D721Med (cell line): ENCODE measurements at regions not wholly inside any gene's neighbourhood (a gene's known extent, or its start where the extent isn't known, plus 50 kb on each side); places are given as distances from the start of the nearest gene placed in this dataset.

ENCODE experiments used
- DNase-seq: peaks from one replicate; pipeline ENCODE4 v3.0.0; 2011; ENCODE audit warnings: low spot score; ENCODE audit not compliant: insufficient read length
- FAIRE-seq: peaks from 2 replicates; lab custom pipeline; 2011; peaks lifted over from hg19 to GRCh38; lab: Jason Lieb, UNC
- CTCF ChIP-seq: IDR thresholded peaks from 2 replicates; pipeline ENCODE4 v1.5.1; 2012; ENCODE audit warnings: mild to moderate bottlenecking, control low read depth; ENCODE audit not compliant: insufficient read depth; ENCODE audit errors: missing control alignments

GRCh38 chr4:100306018-100306417, 115.8 kb upstream of the DDIT4L start:
- no peak for TF ChIP-seq CTCF
- no peak for DNase-seq
- FAIRE-seq = no peak

- DNase-seq (no peak), FAIRE-seq (no peak)
- no peak for TF ChIP-seq CTCF
Observed at GRCh38 chr4:100302061-100303026, 112.1 kb upstream of the DDIT4L start.

DNA sequence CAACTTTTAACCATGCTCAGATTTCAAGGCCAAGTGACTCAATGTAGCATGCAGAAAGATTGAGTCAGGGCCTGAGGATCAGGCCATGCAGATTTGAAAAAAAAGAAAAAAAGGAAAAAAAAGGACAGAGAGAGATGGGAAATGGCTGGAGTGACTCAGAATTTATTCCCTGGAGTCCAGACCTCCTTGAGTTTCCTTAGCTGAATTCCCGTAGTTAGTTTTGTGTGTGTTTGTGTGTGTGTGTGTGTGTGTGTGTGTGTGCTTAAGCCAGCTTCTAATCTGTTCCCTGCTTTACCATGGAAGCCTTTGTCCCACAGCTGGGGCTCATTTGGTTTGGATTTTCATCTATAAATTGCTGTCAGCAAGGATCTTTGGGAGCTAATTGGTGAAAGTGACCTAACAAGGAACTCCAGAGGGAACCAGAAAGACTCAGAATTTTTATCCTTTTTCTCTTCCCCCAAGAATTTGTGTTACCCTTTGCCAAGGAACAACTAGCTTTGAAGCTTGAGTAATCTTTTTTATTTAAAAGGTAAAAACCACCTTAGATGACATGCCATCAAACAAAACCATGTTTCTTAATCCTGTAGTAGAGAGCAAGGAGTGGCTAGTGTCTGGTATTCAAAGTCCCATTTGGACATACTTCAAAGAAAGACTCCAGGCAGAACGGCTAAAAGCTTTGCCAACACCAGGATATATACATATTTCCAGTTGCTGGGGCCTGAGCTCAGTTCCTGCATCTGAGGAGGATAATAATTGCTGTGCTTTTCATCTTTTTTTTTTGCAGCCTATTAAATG, 109.0 kb upstream of the DDIT4L start:
- FAIRE-seq (no peak), DNase-seq (no peak)
- no peak for TF ChIP-seq CTCF

DNA sequence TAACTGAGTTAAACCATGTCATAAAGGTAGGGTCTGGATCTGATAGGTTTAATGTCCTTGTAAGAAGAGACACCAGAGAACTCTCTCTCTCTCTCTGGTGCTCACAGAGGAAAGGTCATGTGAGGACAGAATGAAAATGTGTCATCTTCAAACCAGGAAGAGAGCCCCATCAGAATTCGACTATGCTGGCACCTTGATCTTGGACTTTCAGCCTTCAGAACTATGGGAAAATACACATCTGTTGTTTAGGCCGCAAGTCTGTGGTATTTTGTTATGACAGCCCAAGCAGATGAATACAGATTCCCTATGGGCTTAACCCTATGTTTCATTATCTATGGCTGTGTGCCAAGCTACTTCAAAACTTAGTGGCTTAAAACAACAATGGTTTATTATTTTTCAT, 105.5 kb upstream of the DDIT4L start:
- DNase-seq = no peak
- FAIRE-seq = no peak

DNA sequence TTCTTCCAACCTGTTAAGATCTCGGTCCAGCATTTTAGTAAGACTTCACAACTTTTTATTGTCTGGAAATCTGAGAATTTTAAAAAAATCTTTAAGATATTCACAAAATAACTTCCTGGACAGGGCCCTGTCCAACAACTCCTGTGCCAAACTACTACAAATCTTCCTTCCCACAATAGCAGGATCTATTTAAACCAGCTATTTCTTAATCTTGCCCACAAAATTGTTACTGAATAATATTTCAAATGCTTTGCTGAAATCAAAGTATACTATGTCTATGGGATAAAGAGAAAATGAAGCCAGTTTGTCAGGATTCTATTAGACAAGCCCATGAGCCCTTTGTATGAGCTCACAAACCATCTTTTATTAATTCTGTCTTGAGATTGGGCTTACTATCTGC, 104.1 kb upstream of the DDIT4L start:
- no peak for TF ChIP-seq CTCF
- DNase-seq (no peak), FAIRE-seq (no peak)

More for the DNA sequence above, 105.5 kb upstream of the DDIT4L start:
- TF ChIP-seq CTCF = no peak

DNA sequence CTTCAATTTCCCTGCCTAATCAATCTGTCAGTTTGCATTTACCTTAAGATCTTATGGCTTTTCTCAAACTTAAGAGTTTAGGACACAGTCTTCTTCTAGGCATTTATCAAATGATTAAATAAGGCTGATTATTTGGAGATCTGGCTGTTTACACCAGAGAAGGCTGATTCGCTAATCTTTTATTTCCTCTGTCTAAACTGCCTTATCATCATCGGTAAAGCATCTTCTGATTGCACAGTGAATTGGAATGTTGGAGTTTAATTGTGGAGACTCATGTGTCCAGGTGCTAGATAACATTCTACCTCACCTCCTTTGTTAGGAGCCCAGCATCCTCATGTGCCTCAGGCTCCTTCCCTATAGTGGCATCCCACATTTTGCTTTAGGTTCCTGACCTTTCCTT, 100.3 kb upstream of the DDIT4L start:
- no peak for TF ChIP-seq CTCF
- no peak for FAIRE-seq
- no peak for DNase-seq
